ENCODE measurements at regions not wholly inside any gene's neighbourhood (a gene's known extent, or its start where the extent isn't known, plus 50 kb on each side); places are given as distances from the start of the nearest gene placed in this dataset.

DNA sequence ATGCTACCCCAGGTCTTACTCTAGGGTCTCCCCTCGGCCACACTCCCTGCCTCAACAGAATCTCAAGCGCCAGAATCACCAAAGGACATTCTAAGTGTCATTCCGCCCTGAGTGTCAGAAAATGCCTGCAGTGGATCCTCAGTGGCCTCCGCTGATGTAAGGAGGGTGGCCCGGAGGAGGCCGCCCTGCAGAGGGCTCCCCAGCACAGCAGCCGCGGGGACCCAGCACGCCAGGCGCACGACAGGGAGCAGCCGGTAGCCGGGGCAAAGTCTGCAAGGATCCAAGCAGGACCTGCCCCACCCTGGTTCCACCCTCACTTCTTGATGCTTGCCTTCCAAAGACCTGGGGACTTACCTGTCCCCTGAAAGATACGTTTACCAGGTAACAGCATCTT, 54.2 kb upstream of the ID2 start:
- FAIRE-seq (no peak), DNase-seq (ENCODE audit: insufficient read length, low spot score) (no peak)
- TF ChIP-seq POLR2AphosphoS5 (IDR thresholded peaks at IDR 0.05; ENCODE audit: low read depth, low read length) (no peak), SPI1 (IDR thresholded peaks at IDR 0.05; ENCODE audit: low read depth, low read length) (no peak), POU2F2 (IDR thresholded peaks at IDR 0.05; ENCODE audit: low read depth, low read length) (no peak), TAF1 (IDR thresholded peaks at IDR 0.05; ENCODE audit: low read depth, low read length) (no peak), PAX5 (IDR thresholded peaks at IDR 0.05; ENCODE audit: insufficient read depth, low read length, severe bottlenecking) (no peak), POLR2A (IDR thresholded peaks at IDR 0.05; ENCODE audit: low read depth, low read length) (no peak)

DNA sequence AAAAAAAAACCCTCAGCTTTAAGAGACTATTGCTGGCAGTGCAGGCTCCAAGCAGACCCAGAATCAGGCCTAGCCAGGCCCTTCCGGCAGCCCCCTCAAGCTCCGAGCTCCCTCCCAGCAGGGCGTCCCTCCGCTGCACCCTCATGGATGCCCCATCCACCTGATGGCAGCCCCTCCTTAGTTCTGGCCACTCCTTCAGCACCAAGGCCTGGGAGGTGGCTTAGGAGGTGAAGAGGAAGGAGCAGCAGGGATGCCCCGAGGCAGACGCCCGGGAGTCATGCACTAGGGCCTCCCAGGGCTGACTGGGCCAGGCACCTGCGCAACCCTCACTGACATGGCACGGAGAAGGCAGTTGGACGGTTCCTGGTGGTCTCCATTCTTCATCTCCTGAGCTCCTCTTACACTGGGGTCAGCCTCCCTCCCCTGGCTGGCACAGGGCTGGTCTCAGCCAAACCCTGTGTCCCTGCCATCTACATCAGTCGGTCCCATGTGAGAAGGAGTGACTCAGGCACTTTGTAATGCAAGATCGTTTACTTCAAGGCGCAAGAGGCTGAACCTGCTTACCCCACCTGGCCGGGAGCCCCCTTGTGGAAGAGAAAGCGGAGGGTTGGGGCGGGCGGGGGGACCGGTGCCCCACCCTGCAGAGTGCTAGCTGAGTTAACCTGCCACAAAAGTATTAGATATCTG, 53.5 kb upstream of the ID2 start:
- peak; percentile 50 for FAIRE-seq
- DNase-seq (ENCODE audit: insufficient read length, low spot score): peak; percentile 42
- no peak for TF ChIP-seq PAX5 (IDR thresholded peaks at IDR 0.05; ENCODE audit: insufficient read depth, low read length, severe bottlenecking)
- TF ChIP-seq TAF1 (IDR thresholded peaks at IDR 0.05; ENCODE audit: low read depth, low read length): no peak
- no peak for TF ChIP-seq POLR2A (IDR thresholded peaks at IDR 0.05; ENCODE audit: low read depth, low read length)
- no peak for TF ChIP-seq POU2F2 (IDR thresholded peaks at IDR 0.05; ENCODE audit: low read depth, low read length)
- TF ChIP-seq POLR2AphosphoS5 (IDR thresholded peaks at IDR 0.05; ENCODE audit: low read depth, low read length): no peak

DNA sequence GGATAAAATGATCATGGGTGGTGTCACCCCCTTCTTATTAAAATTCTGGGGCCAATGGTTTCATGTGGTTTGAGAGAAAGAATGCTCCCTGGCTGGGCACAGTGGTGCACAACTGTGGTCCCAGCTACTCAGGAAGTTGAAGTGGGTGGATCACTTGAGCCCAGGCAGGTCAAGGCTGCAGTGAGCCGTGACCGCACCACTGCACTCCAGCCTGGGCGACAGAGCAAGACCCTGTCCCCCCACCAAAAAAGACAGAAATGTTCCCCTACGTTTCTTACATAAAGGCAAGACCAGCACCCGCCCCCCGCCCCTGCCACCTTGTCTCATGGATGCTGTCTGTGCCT, 53.0 kb upstream of the ID2 start:
- TF ChIP-seq POLR2A (IDR thresholded peaks at IDR 0.05; ENCODE audit: low read depth, low read length): no peak
- TF ChIP-seq POLR2AphosphoS5 (IDR thresholded peaks at IDR 0.05; ENCODE audit: low read depth, low read length): no peak
- no peak for TF ChIP-seq TAF1 (IDR thresholded peaks at IDR 0.05; ENCODE audit: low read depth, low read length)
- no peak for TF ChIP-seq POU2F2 (IDR thresholded peaks at IDR 0.05; ENCODE audit: low read depth, low read length)
- TF ChIP-seq PAX5 (IDR thresholded peaks at IDR 0.05; ENCODE audit: insufficient read depth, low read length, severe bottlenecking): no peak
- no peak for TF ChIP-seq SPI1 (IDR thresholded peaks at IDR 0.05; ENCODE audit: low read depth, low read length)
- DNase-seq (ENCODE audit: insufficient read length, low spot score): no peak
- FAIRE-seq: peak; percentile 66

DNA sequence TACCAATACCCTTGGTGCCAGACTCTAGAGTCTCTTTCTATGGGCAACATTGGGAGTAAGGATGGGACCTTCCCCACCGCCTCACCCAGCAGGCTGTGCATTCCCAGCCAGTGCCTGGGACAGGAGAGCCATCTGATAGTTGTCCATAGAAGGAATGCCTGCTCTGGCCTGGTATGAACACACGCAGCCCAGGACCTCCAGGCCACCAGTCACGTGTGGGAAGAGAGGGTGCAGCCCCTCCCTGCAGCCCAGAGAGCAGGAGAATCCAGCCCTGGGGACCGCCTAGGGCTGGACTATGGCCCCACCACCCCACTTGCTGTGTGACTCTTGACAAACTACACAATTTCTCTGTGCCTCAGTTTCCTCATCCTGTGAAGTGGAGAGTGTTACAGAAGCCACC, 52.5 kb upstream of the ID2 start:
- FAIRE-seq (no peak), DNase-seq (ENCODE audit: insufficient read length, low spot score) (no peak)
- TF ChIP-seq POLR2A (IDR thresholded peaks at IDR 0.05; ENCODE audit: low read depth, low read length) (no peak), SPI1 (IDR thresholded peaks at IDR 0.05; ENCODE audit: low read depth, low read length) (no peak), POLR2AphosphoS5 (IDR thresholded peaks at IDR 0.05; ENCODE audit: low read depth, low read length) (no peak), TAF1 (IDR thresholded peaks at IDR 0.05; ENCODE audit: low read depth, low read length) (no peak), POU2F2 (IDR thresholded peaks at IDR 0.05; ENCODE audit: low read depth, low read length) (no peak), PAX5 (IDR thresholded peaks at IDR 0.05; ENCODE audit: insufficient read depth, low read length, severe bottlenecking) (no peak)

DNA sequence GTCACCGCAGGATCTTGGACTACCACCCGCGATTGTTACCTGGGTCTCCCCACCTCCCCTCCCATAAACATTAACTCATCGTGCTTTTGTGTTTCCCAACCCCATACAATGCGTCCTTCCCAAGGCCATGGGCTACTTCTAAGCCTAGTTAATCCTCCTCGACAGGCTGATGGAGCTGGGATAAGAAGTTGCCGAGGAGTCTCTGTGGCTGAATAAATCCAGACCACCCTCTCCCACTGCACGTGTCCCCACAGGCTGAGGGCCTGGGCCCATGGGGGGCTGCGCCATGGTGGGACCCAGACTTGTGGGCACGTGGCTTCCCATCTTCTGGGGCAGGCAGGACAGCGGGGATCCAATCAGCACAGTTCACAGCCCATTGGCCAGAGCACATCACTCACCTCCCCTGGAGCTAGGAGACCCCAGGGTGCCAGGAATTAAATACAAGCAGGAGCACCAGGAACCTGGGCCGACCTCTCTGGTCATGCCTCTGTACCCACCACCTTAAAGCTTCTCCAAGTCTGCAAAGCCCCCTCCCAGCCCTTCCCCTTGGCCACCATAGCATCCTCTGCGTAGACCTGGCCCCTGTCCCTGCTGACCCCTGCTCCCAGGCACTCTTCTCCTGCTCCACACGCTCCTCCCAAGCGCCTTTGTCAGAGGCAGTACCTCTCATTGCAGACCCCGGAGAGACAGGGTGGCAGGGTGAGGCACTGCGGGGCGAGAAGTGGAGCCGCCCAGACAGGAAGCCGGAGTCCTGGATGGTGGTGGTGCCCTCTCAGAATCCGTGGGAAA, 51.0 kb upstream of the ID2 start:
- FAIRE-seq (no peak), DNase-seq (ENCODE audit: insufficient read length, low spot score) (no peak)

DNA sequence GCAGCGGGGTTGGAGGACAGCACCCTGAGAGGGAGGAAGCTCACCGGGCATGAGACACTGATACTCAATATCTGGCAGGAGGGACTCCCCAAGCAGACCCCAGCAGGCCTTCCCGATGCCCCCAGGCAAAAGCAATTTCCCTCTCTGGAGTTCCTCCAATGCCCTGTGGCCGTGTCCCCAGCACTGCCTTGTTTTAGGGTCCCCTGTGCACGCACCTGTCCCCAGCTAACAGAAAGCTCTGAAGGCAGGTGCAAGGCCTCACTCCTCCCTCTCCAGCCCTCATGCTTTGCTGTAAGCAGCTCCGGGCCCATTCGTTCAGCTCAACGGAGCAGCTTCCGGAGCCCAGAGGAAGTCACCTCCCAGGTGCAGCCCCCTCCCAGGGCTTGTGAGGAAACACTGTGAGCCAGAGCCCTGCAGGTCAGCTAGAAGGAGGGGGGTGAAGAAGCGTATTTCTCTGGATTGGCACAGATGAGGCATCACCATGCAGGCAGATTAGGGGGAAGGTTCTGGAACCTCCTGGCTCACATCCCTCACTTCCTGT, 50.3 kb upstream of the ID2 start:
- FAIRE-seq: peak; percentile 20

More for the DNA sequence above, 51.0 kb upstream of the ID2 start:
- TF ChIP-seq SPI1 (IDR thresholded peaks at IDR 0.05; ENCODE audit: low read depth, low read length): no peak
- TF ChIP-seq POU2F2 (IDR thresholded peaks at IDR 0.05; ENCODE audit: low read depth, low read length): no peak
- no peak for TF ChIP-seq POLR2AphosphoS5 (IDR thresholded peaks at IDR 0.05; ENCODE audit: low read depth, low read length)
- TF ChIP-seq TAF1 (IDR thresholded peaks at IDR 0.05; ENCODE audit: low read depth, low read length): no peak
- no peak for TF ChIP-seq POLR2A (IDR thresholded peaks at IDR 0.05; ENCODE audit: low read depth, low read length)
- no peak for TF ChIP-seq PAX5 (IDR thresholded peaks at IDR 0.05; ENCODE audit: insufficient read depth, low read length, severe bottlenecking)

More for the DNA sequence above, 50.3 kb upstream of the ID2 start:
- TF ChIP-seq TAF1 (IDR thresholded peaks at IDR 0.05; ENCODE audit: low read depth, low read length): no peak
- no peak for TF ChIP-seq POLR2A (IDR thresholded peaks at IDR 0.05; ENCODE audit: low read depth, low read length)
- no peak for TF ChIP-seq SPI1 (IDR thresholded peaks at IDR 0.05; ENCODE audit: low read depth, low read length)
- no peak for TF ChIP-seq POU2F2 (IDR thresholded peaks at IDR 0.05; ENCODE audit: low read depth, low read length)
- TF ChIP-seq POLR2AphosphoS5 (IDR thresholded peaks at IDR 0.05; ENCODE audit: low read depth, low read length): no peak
- TF ChIP-seq PAX5 (IDR thresholded peaks at IDR 0.05; ENCODE audit: insufficient read depth, low read length, severe bottlenecking): no peak
- no peak for DNase-seq (ENCODE audit: insufficient read length, low spot score)

Data from GM12891 (cell line).